ENCODE measurements at regions not wholly inside any gene's neighbourhood (a gene's known extent, or its start where the extent isn't known, plus 50 kb on each side); places are given as distances from the start of the nearest gene placed in this dataset.
A peak's percentile ranks its signal among the peaks of the same experiment; 100 is the strongest.

DNA sequence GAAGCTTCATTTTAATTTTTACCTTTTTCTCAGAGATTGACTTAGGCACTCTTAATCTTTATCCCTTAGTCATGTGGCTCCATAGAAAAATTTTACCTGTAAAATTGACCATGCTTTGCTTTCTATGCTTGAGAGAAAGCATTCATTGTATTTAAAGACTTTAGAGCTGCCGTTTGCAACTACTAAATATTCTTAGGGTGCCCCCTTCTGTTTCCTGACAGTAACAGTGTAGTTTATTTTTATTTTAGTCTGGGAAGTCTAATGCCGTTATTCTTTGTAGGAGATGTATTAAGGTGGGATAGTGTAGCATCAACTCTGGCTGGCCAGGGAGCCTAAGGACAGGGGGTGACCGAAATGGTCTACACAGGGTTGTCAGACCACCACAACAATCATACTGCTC, 84.5 kb upstream of the SYNPR start:
- no peak for DNase-seq (ENCODE audit: insufficient read length, low spot score)
- FAIRE-seq: peak; percentile 4

- no peak for DNase-seq (ENCODE audit: insufficient read length, low spot score)
- FAIRE-seq: no peak
These were observed 78.5 kb upstream of the SYNPR start for GRCh38 chr3:63199606-63200005.

GRCh38 chr3:63202529-63202928, 75.6 kb upstream of the SYNPR start:
- no peak for FAIRE-seq
- no peak for DNase-seq (ENCODE audit: insufficient read length, low spot score)

GRCh38 chr3:63207066-63207590, 71.0 kb upstream of the SYNPR start:
- DNase-seq (ENCODE audit: insufficient read length, low spot score): no peak
- no peak for FAIRE-seq

GRCh38 chr3:63228087-63228486, 50.0 kb upstream of the SYNPR start:
- no peak for DNase-seq (ENCODE audit: insufficient read length, low spot score)
- FAIRE-seq: no peak
